Upper lobe of right lung (tissue), 1 donor: ENCODE measurements at regions not wholly inside any gene's neighbourhood (a gene's known extent, or its start where the extent isn't known, plus 50 kb on each side); places are given as distances from the start of the nearest gene placed in this dataset.
A peak's percentile ranks its signal among the peaks of the same experiment; 100 is the strongest.

Experiments used
- ATAC-seq: fragments of 200-7000 bp; cut with Tn5 transposase; one replicate; pipeline ENCODE4 v1.9.1; 2020; ENCODE audit warnings: mild to moderate bottlenecking, moderate library complexity
- DNase-seq: peaks from one replicate; pipeline ENCODE4 v3.0.0-alpha.2; 2020
- H3K27ac ChIP-seq: fragments of 200-600 bp; one replicate; pipeline ENCODE4 v1.8.0; 2022
- H3K27me3 ChIP-seq: fragments of 200-600 bp; one replicate; pipeline ENCODE4 v1.8.0; 2022; ENCODE audit warnings: mild to moderate bottlenecking
- H3K36me3 ChIP-seq: fragments of 200-600 bp; one replicate; pipeline ENCODE4 v1.8.0; 2022
- H3K4me1 ChIP-seq: fragments of 200-600 bp; one replicate; pipeline ENCODE4 v1.8.0; 2022
- H3K4me3 ChIP-seq: fragments of 200-600 bp; one replicate; pipeline ENCODE4 v1.8.0; 2022; ENCODE audit warnings: mild to moderate bottlenecking
- H3K9me3 ChIP-seq: fragments of 200-600 bp; one replicate; pipeline ENCODE4 v1.8.0; 2022
- CTCF ChIP-seq: fragments of 200-600 bp; IDR thresholded peaks from one replicate; pipeline ENCODE4 v1.8.0; 2022; ENCODE audit warnings: antibody characterized with exemption
- intact Hi-C: fragments of 100-400 bp; cut with DNase I; formaldehyde crosslinking; loops from one replicate; pipeline ENCODE4 v1.11.0; 2022
- donor health status: DM: no; HTN: yes; CAD: no; lungs with severe emphysema.

DNA sequence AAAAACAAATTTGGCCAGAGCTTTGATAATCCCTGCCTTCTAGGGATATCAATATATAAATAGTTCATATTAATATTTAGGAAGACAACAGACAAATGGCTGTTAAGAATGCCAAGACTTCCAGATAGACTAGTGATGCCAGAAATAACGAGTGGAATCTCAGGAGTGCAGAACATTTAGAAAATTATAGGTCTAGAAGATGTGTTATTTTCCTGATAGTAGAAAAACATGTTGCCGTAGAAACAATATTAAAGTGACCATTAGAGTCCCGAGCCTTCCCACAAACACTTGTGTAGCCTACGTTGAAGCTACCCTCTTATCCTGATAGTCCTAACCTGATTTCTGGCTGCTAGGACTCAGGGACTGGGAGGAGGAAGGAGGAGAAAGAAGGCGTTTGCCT is 54.3 kb upstream of the ITGA6 start:
- no peak for ATAC-seq

GRCh38 chr2:172373766-172374165 is 53.6 kb upstream of the ITGA6 start:
- Histone ChIP-seq H3K27ac (no peak overlapping the region), H3K36me3 (no peaks in the 10 kb centered on the region), H3K9me3 (no peaks in the 10 kb centered on the region), H3K27me3 (no peaks in the 10 kb centered on the region), H3K4me1 (peaks cover 6% of the 10 kb centered on the region), H3K4me3 (no peak overlapping the region)
- intact Hi-C loops: no loop called here
- ATAC-seq: no peak
- no peak for DNase-seq
- TF ChIP-seq CTCF: no peak

More for the DNA sequence above, 54.3 kb upstream of the ITGA6 start:
- no peak for TF ChIP-seq CTCF
- H3K4me1 ChIP-seq: peaks cover 6% of the 10 kb centered on the region
- H3K27ac ChIP-seq: no peak overlapping the region
- intact Hi-C loops: no loop called here
- H3K9me3 ChIP-seq: no peaks in the 10 kb centered on the region
- no peak overlapping the region for H3K4me3 ChIP-seq
- H3K36me3 ChIP-seq: no peaks in the 10 kb centered on the region
- no peak for DNase-seq
- no peaks in the 10 kb centered on the region for H3K27me3 ChIP-seq

DNA sequence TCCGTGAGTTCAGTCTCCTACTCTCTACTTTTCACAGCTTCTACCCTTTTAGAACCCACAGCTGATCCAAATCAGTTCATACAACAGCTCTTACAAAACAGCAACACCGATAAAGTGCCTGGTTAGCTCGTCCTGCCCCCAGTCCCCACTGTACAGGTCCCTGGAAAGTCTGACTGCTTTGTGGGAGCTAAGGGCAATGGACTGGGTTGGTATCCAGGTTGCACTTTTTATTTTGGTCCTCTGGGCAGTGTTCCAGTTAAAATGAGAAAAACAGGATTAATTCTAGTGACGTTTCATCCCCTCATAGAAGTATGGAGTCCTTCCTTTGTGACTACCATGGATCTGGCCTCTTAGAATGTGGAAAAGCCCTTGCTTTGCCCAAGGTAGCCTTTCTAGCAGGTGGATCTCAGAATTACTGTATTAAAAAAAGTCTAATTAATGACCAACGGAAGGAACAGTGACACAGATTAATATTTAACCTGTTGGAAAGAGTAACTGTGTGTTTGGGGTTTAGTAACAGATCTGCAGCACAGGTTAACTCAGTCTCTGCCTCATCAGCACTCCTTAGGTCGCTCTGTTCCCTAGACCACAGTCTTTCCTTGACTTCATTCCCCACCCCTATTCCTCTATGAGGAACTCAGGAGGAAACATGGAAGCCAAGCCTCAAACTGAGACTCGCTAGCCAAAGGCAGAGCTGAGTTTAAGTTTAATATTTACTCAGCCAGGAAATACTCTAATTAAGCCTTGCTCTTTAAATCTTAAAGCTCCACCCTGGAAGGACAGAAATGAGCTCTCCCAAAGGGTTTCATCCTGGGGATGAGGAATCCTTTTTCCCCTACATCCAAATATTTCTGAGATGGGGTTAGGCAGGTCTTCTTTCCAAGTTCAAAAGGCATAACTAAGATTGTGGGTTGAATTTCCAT is 52.8 kb upstream of the ITGA6 start:
- no peak for DNase-seq
- H3K4me1 ChIP-seq: peaks cover 6% of the 10 kb centered on the region
- ATAC-seq: peak; percentile 29
- TF ChIP-seq CTCF: no peak
- intact Hi-C loops: no loop called here
- H3K27me3 ChIP-seq: no peaks in the 10 kb centered on the region
- H3K9me3 ChIP-seq: no peaks in the 10 kb centered on the region
- no peak overlapping the region for H3K4me3 ChIP-seq
- H3K36me3 ChIP-seq: no peaks in the 10 kb centered on the region
- no peak overlapping the region for H3K27ac ChIP-seq

GRCh38 chr2:172375251-172375650 is 52.1 kb upstream of the ITGA6 start:
- Histone ChIP-seq H3K36me3 (no peaks in the 10 kb centered on the region), H3K4me3 (no peak overlapping the region), H3K27me3 (no peaks in the 10 kb centered on the region), H3K9me3 (no peaks in the 10 kb centered on the region), H3K27ac (no peak overlapping the region), H3K4me1 (peaks cover 8% of the 10 kb centered on the region)
- ATAC-seq (peak; percentile 65), DNase-seq (no peak)
- TF ChIP-seq CTCF: no peak
- intact Hi-C loops: no loop called here

DNA sequence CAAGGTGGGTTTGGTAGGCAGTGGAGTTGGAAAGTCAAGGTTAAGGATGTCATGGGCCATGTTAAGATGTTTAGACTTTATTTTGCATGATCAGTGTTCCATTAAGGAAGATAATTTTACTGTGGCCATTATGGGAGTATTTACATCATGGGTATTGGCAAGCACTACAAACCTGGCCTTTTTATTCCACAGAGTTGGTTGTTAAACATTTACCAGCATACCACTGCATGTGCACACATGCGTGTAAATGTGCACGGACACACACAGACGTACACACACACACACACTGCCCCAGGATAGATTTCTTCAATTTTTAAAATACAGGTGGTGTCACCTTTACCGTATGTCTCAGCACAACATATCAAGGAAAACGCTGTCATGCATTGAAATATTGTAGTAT is 51.4 kb upstream of the ITGA6 start:
- no peaks in the 10 kb centered on the region for H3K36me3 ChIP-seq
- H3K4me1 ChIP-seq: peaks cover 14% of the 10 kb centered on the region
- no peaks in the 10 kb centered on the region for H3K9me3 ChIP-seq
- H3K27me3 ChIP-seq: no peaks in the 10 kb centered on the region
- intact Hi-C loops: no loop called here
- DNase-seq: no peak
- no peak for ATAC-seq
- no peak for TF ChIP-seq CTCF
- H3K4me3 ChIP-seq: no peak overlapping the region
- H3K27ac ChIP-seq: no peak overlapping the region
